ENCODE measurements at regions not wholly inside any gene's neighbourhood (a gene's known extent, or its start where the extent isn't known, plus 50 kb on each side); places are given as distances from the start of the nearest gene placed in this dataset.

- H3K36me3 ChIP-seq = no peaks in the 10 kb centered on the region
- peaks cover 5 to 6% of the 10 kb centered on the region in 2 donors for H3K4me1 ChIP-seq
- H3K27ac ChIP-seq = no peak overlapping the region
- no peak for DNase-seq
- no peak for ATAC-seq
- H3K27me3 ChIP-seq = no peaks in the 10 kb centered on the region
- intact Hi-C loops (cut with DNase I) = no loop called here
- H3K9me3 ChIP-seq = no peaks in the 10 kb centered on the region
- no peak for TF ChIP-seq CTCF (IDR thresholded peaks at IDR 0.05)
- H3K4me3 ChIP-seq = no peak overlapping the region
Measured at GRCh38 chr12:116459916-116460663, 99.1 kb upstream of the MAP1LC3B2 start.

GRCh38 chr12:116461060-116461459 is 98.1 kb upstream of the MAP1LC3B2 start:
- DNase-seq = no peak
- intact Hi-C loops (cut with DNase I) = no loop called here
- Histone ChIP-seq H3K27me3 (no peaks in the 10 kb centered on the region), H3K9me3 (no peaks in the 10 kb centered on the region), H3K27ac (no peak overlapping the region), H3K36me3 (no peaks in the 10 kb centered on the region), H3K4me1 (peaks cover 4 to 5% of the 10 kb centered on the region in 2 donors), H3K4me3 (no peak overlapping the region)
- no peak for ATAC-seq
- no peak for TF ChIP-seq CTCF (IDR thresholded peaks at IDR 0.05)

- no peak overlapping the region for H3K27ac ChIP-seq
- no peaks in the 10 kb centered on the region for H3K9me3 ChIP-seq
- H3K27me3 ChIP-seq = no peaks in the 10 kb centered on the region
- no peak for TF ChIP-seq CTCF (IDR thresholded peaks at IDR 0.05)
- H3K4me3 ChIP-seq = no peak overlapping the region
- no peak for DNase-seq
- H3K4me1 ChIP-seq = no peaks in the 10 kb centered on the region
- intact Hi-C loops (cut with DNase I) = no loop called here
- no peak for ATAC-seq
- no peaks in the 10 kb centered on the region for H3K36me3 ChIP-seq
Measured at GRCh38 chr12:116463366-116463765, 95.8 kb upstream of the MAP1LC3B2 start.

GRCh38 chr12:116465407-116465806 is 93.8 kb upstream of the MAP1LC3B2 start:
- no peaks in the 10 kb centered on the region for H3K27me3 ChIP-seq
- no peak for ATAC-seq
- no peaks in the 10 kb centered on the region for H3K9me3 ChIP-seq
- H3K36me3 ChIP-seq = no peaks in the 10 kb centered on the region
- no peak overlapping the region for H3K4me3 ChIP-seq
- H3K4me1 ChIP-seq = no peaks in the 10 kb centered on the region
- no peak overlapping the region for H3K27ac ChIP-seq
- intact Hi-C loops (cut with DNase I) = no loop called here
- no peak for TF ChIP-seq CTCF (IDR thresholded peaks at IDR 0.05)
- no peak for DNase-seq

GRCh38 chr12:116465856-116466255 is 93.3 kb upstream of the MAP1LC3B2 start:
- TF ChIP-seq CTCF (IDR thresholded peaks at IDR 0.05) = no peak
- DNase-seq (no peak), ATAC-seq (no peak)
- Histone ChIP-seq H3K27ac (no peak overlapping the region), H3K27me3 (no peaks in the 10 kb centered on the region), H3K4me1 (no peaks in the 10 kb centered on the region), H3K9me3 (no peaks in the 10 kb centered on the region), H3K36me3 (no peaks in the 10 kb centered on the region), H3K4me3 (no peak overlapping the region)
- intact Hi-C loops (cut with DNase I) = no loop called here
